GM23248 (cell line): ENCODE measurements at regions not wholly inside any gene's neighbourhood (a gene's known extent, or its start where the extent isn't known, plus 50 kb on each side); places are given as distances from the start of the nearest gene placed in this dataset.
A peak's percentile ranks its signal among the peaks of the same experiment; 100 is the strongest.
"Not testable (repeated sequence)": the region's sequence is repeated elsewhere in the genome, so short reads cannot be mapped to it uniquely, and the experiment has no call there.

ENCODE experiments used
- DNase-seq: peaks from one replicate; pipeline ENCODE4 v3.0.0-alpha.2; 2015
- H2AFZ ChIP-seq: fragments of 200-600 bp; sonication (generic); 2 replicates; pipeline ENCODE4 v1.6.1; 2016; ENCODE audit warnings: antibody characterized with exemption
- H3F3A ChIP-seq: fragments of 200-600 bp; sonication (generic); 2 replicates; pipeline ENCODE4 v1.6.1; 2016; ENCODE audit warnings: mild to moderate bottlenecking, antibody characterized with exemption, mixed run types; ENCODE audit not compliant: insufficient read depth
- H3K27ac ChIP-seq: fragments of 200-600 bp; sonication (generic); 2 replicates; pipeline ENCODE4 v1.5.1; 2016; ENCODE audit warnings: mild to moderate bottlenecking
- H3K27me3 ChIP-seq: fragments of 200-600 bp; sonication (generic); replicated peaks from 2 replicates; pipeline ENCODE4 v1.6.1; 2016; ENCODE audit warnings: mild to moderate bottlenecking; ENCODE audit not compliant: insufficient read depth
- H3K36me3 ChIP-seq: fragments of 200-600 bp; sonication (generic); 2 replicates; pipeline ENCODE4 v1.6.1; 2016; ENCODE audit warnings: low read depth, mild to moderate bottlenecking
- H3K4me1 ChIP-seq: fragments of 200-600 bp; sonication (generic); 2 replicates; pipeline ENCODE4 v1.6.1; 2016; ENCODE audit warnings: mild to moderate bottlenecking; ENCODE audit not compliant: insufficient read depth
- H3K4me2 ChIP-seq: fragments of 200-600 bp; sonication (generic); one replicate; pipeline ENCODE4 v1.6.1; 2016; ENCODE audit warnings: mild to moderate bottlenecking; ENCODE audit not compliant: unreplicated experiment
- H3K4me3 ChIP-seq: fragments of 200-600 bp; sonication (generic); 2 replicates; pipeline ENCODE4 v1.5.1; 2016; ENCODE audit warnings: mild to moderate bottlenecking
- H3K79me2 ChIP-seq: fragments of 200-600 bp; sonication (generic); 2 replicates; pipeline ENCODE4 v1.6.1; 2016; ENCODE audit warnings: mild to moderate bottlenecking; ENCODE audit not compliant: insufficient read depth
- H3K9ac ChIP-seq: fragments of 200-600 bp; sonication (generic); 2 replicates; pipeline ENCODE4 v1.6.1; 2016; ENCODE audit warnings: mild to moderate bottlenecking
- H3K9me2 ChIP-seq: fragments of 200-600 bp; sonication (generic); 2 replicates; pipeline ENCODE4 v1.6.1; 2016; ENCODE audit warnings: mixed run types, mild to moderate bottlenecking, moderate library complexity; ENCODE audit not compliant: insufficient read depth
- H3K9me3 ChIP-seq: fragments of 200-600 bp; sonication (generic); one replicate; pipeline ENCODE4 v1.6.1; 2017; ENCODE audit warnings: low read depth
- H4K20me1 ChIP-seq: fragments of 200-600 bp; sonication (generic); 2 replicates; pipeline ENCODE4 v1.6.0; 2016; ENCODE audit not compliant: insufficient read depth
- EZH2 ChIP-seq: fragments of 200-600 bp; sonication (generic); IDR thresholded peaks from 2 replicates; pipeline ENCODE4 v1.6.1; 2018; ENCODE audit warnings: antibody characterized with exemption, mild to moderate bottlenecking; ENCODE audit not compliant: insufficient read depth, poor library complexity, severe bottlenecking
- EZH2phosphoT487 ChIP-seq: fragments of 200-600 bp; sonication (generic); IDR thresholded peaks from 2 replicates; pipeline ENCODE4 v1.6.1; 2018; ENCODE audit warnings: antibody characterized with exemption, moderate library complexity, mild to moderate bottlenecking, low read depth; ENCODE audit not compliant: insufficient read depth
- WGBS, 2 experiments: methylation state at CpG; one replicate each; pipeline ENCODE4 v1.1.6; 2015 to 2017; ENCODE audit warnings: low lambda C conversion rate in 2 of 2, low coverage in 1 of 2; ENCODE audit errors: missing lambda C conversion rate in 2 of 2; 5-methylcytosine and 5-hydroxymethylcytosine counted together
- in situ Hi-C: fragments of 300-500 bp; cut with MboI; formaldehyde crosslinking; loops from 2 replicates; pipeline ENCODE4 v1.15.0; 2020

- no peak for TF ChIP-seq EZH2
- no peak for TF ChIP-seq EZH2phosphoT487
- Histone ChIP-seq H3K27ac (no peak overlapping the region), H3K36me3 (no peaks in the 10 kb centered on the region), H3K9ac (no peak overlapping the region), H3K4me2 (no peak overlapping the region), H3F3A (no peaks in the 10 kb centered on the region), H2AFZ (no peak overlapping the region), H3K9me3 (no peaks in the 10 kb centered on the region), H3K27me3 (no peaks in the 10 kb centered on the region), H3K4me3 (no peak overlapping the region), H3K4me1 (0 out of 2 replicates have a peak, but pooled peaks cover 9% of the 10 kb centered on the region), H4K20me1 (no peaks in the 10 kb centered on the region), H3K79me2 (no peaks in the 10 kb centered on the region), H3K9me2 (no peaks in the 10 kb centered on the region)
- 55 to 61% methylated on average over 2 of the region's 2 CpGs for WGBS, 2 experiments
- no peak for DNase-seq
- in situ Hi-C loops, result no loop called here
These were observed 114.8 kb downstream of the SCG2 start for GRCh38 chr2:223487214-223487846.

- Histone ChIP-seq H3K27ac (no peak overlapping the region), H2AFZ (no peak overlapping the region), H3K9ac (no peak overlapping the region), H3K4me2 (no peak overlapping the region), H3K27me3 (no peaks in the 10 kb centered on the region), H3K9me3 (no peaks in the 10 kb centered on the region), H3K79me2 (no peaks in the 10 kb centered on the region), H3K4me1 (0 out of 2 replicates have a peak, but pooled peaks cover 9% of the 10 kb centered on the region), H3F3A (no peaks in the 10 kb centered on the region), H3K36me3 (no peaks in the 10 kb centered on the region), H4K20me1 (no peaks in the 10 kb centered on the region), H3K9me2 (no peaks in the 10 kb centered on the region), H3K4me3 (no peak overlapping the region)
- WGBS, 2 experiments, result 24 to 27% methylated on average over 4 of the region's 4 CpGs
- no peak for TF ChIP-seq EZH2phosphoT487
- TF ChIP-seq EZH2, result no peak
- in situ Hi-C loops, result no loop called here
- DNase-seq, result peak; percentile 61
These were observed 113.3 kb downstream of the SCG2 start for GRCh38 chr2:223488814-223489213.

GRCh38 chr2:223494496-223494895 lies 107.7 kb downstream of the SCG2 start:
- Histone ChIP-seq H3K27ac (no peak overlapping the region), H3K9me2 (no peaks in the 10 kb centered on the region)

GRCh38 chr2:223494942-223495341 lies 107.2 kb downstream of the SCG2 start:
- Histone ChIP-seq H4K20me1 (no peaks in the 10 kb centered on the region), H3K9me3 (no peaks in the 10 kb centered on the region), H3F3A (no peaks in the 10 kb centered on the region), H3K79me2 (no peaks in the 10 kb centered on the region), H3K27ac (no peak overlapping the region), H3K4me3 (no peak overlapping the region), H3K4me2 (no peak overlapping the region), H3K27me3 (no peaks in the 10 kb centered on the region), H3K9me2 (no peaks in the 10 kb centered on the region), H3K36me3 (no peaks in the 10 kb centered on the region), H3K9ac (no peak overlapping the region), H2AFZ (no peak overlapping the region), H3K4me1 (no peaks in the 10 kb centered on the region)
- in situ Hi-C loops, result no loop called here
- peak; percentile 11 for DNase-seq
- 36 to 51% methylated on average over 2 of the region's 2 CpGs for WGBS, 2 experiments
- TF ChIP-seq EZH2phosphoT487 (no peak), EZH2 (no peak)

More at GRCh38 chr2:223494496-223494895, 107.7 kb downstream of the SCG2 start:
- in situ Hi-C loops, result no loop called here
- WGBS, 2 experiments, result 72 to 74% methylated on average over 2 of the region's 2 CpGs
- H3K27me3 ChIP-seq, result no peaks in the 10 kb centered on the region
- no peak for DNase-seq
- no peaks in the 10 kb centered on the region for H3K9me3 ChIP-seq
- no peak overlapping the region for H3K4me3 ChIP-seq
- no peaks in the 10 kb centered on the region for H4K20me1 ChIP-seq
- no peak overlapping the region for H2AFZ ChIP-seq
- no peaks in the 10 kb centered on the region for H3K79me2 ChIP-seq
- H3K4me1 ChIP-seq, result no peaks in the 10 kb centered on the region
- H3K4me2 ChIP-seq, result no peak overlapping the region
- H3F3A ChIP-seq, result no peaks in the 10 kb centered on the region
- H3K36me3 ChIP-seq, result no peaks in the 10 kb centered on the region
- TF ChIP-seq EZH2phosphoT487, result no peak
- TF ChIP-seq EZH2, result no peak
- H3K9ac ChIP-seq, result no peak overlapping the region

- H3K4me2 ChIP-seq, H3K9me3 ChIP-seq, H3K79me2 ChIP-seq, in situ Hi-C loops, H3K4me3 ChIP-seq, H3F3A ChIP-seq, H4K20me1 ChIP-seq, H3K27ac ChIP-seq, H3K9me2 ChIP-seq, H3K4me1 ChIP-seq, DNase-seq, H2AFZ ChIP-seq, H3K9ac ChIP-seq, H3K27me3 ChIP-seq, H3K36me3 ChIP-seq: not testable (repeated sequence)
- 84% methylated on average over 2 of the region's 2 CpGs for WGBS, 2 experiments
These were observed 105.3 kb downstream of the SCG2 start for GRCh38 chr2:223496853-223497252.
